Neuronal stem cell (in vitro differentiated cells): ENCODE measurements at regions not wholly inside any gene's neighbourhood (a gene's known extent, or its start where the extent isn't known, plus 50 kb on each side); places are given as distances from the start of the nearest gene placed in this dataset.
"Not testable (repeated sequence)": the region's sequence is repeated elsewhere in the genome, so short reads cannot be mapped to it uniquely, and the experiment has no call there.

ENCODE experiments used
- DNase-seq: peaks from one replicate; pipeline ENCODE4 v3.0.0-alpha.2; 2013; ENCODE audit warnings: low spot score
- H2AFZ ChIP-seq: one replicate; pipeline ENCODE4 v1.6.1; 2013; ENCODE audit warnings: mild to moderate bottlenecking, low read length, inconsistent platforms
- H2AK5ac ChIP-seq: 2 replicates; pipeline ENCODE4 v1.6.1; 2013; ENCODE audit warnings: low read depth, mild to moderate bottlenecking, inconsistent platforms, low read length, moderate library complexity, mixed read lengths
- H2BK120ac ChIP-seq: 2 replicates; pipeline ENCODE4 v1.6.1; 2013; ENCODE audit warnings: low read depth, mild to moderate bottlenecking, inconsistent platforms, low read length, moderate library complexity, mixed read lengths
- H2BK12ac ChIP-seq: one replicate; pipeline ENCODE4 v1.6.1; 2013; ENCODE audit warnings: low read length, inconsistent platforms
- H2BK15ac ChIP-seq: 2 replicates; pipeline ENCODE4 v1.6.1; 2013; ENCODE audit warnings: mild to moderate bottlenecking, low read length, inconsistent platforms, mixed read lengths
- H2BK5ac ChIP-seq: one replicate; pipeline ENCODE4 v1.6.1; 2013; ENCODE audit warnings: inconsistent platforms, mild to moderate bottlenecking, low read length, moderate library complexity
- H3K14ac ChIP-seq: one replicate; pipeline ENCODE4 v1.6.1; 2013; ENCODE audit warnings: low read length, inconsistent platforms
- H3K18ac ChIP-seq: 2 replicates; pipeline ENCODE4 v1.6.1; 2013; ENCODE audit warnings: low read length, inconsistent platforms
- H3K23ac ChIP-seq: 2 replicates; pipeline ENCODE4 v1.6.1; 2013; ENCODE audit warnings: low read depth, mild to moderate bottlenecking, mixed read lengths, low read length, inconsistent platforms; ENCODE audit not compliant: poor library complexity
- H3K27ac ChIP-seq: replicated peaks from 3 replicates; pipeline ENCODE4 v1.5.1; 2013; ENCODE audit warnings: low read length, inconsistent platforms
- H3K27me3 ChIP-seq, 3 experiments: 2 replicates each; pipeline ENCODE4 v1.6.1; 2013; ENCODE audit warnings: low read length in 3 of 3, mild to moderate bottlenecking in 2 of 3, inconsistent platforms in 1 of 3, low read depth in 1 of 3, mixed read lengths in 1 of 3, moderate library complexity in 1 of 3; ENCODE audit not compliant: control insufficient read depth in 3 of 3, insufficient read depth in 3 of 3
- H3K36me3 ChIP-seq, 2 donors: replicated peaks in 1 of 2; 2 replicates each; pipeline ENCODE4 v1.6.1; 2013; ENCODE audit warnings: low read length in 2 of 2; ENCODE audit not compliant: control insufficient read depth in 2 of 2, insufficient read depth in 2 of 2
- H3K4ac ChIP-seq: 2 replicates; pipeline ENCODE4 v1.6.1; 2013; ENCODE audit warnings: inconsistent platforms, mild to moderate bottlenecking, low read length, moderate library complexity
- H3K4me1 ChIP-seq, 2 donors: 1 replicate in 1 of 2; 2 replicates in 1 of 2; pipeline ENCODE4 v1.6.1; 2013; ENCODE audit warnings: low read length in 2 of 2, low read depth in 1 of 2; ENCODE audit not compliant: control insufficient read depth in 2 of 2, insufficient read depth in 1 of 2
- H3K4me2 ChIP-seq: one replicate; pipeline ENCODE4 v1.6.1; 2013; ENCODE audit warnings: mild to moderate bottlenecking, low read length, inconsistent platforms; ENCODE audit not compliant: insufficient read depth, poor library complexity, severe bottlenecking
- H3K4me3 ChIP-seq, 2 donors: 2 replicates each; pipeline ENCODE4 v1.5.1; 2013; ENCODE audit warnings: low read length in 2 of 2, mild to moderate bottlenecking in 2 of 2, inconsistent platforms in 1 of 2, moderate library complexity in 1 of 2
- H3K79me1 ChIP-seq: one replicate; pipeline ENCODE4 v1.6.1; 2013; ENCODE audit warnings: low read depth, mild to moderate bottlenecking, inconsistent platforms, low read length, moderate library complexity
- H3K9ac ChIP-seq: one replicate; pipeline ENCODE4 v1.6.1; 2013; ENCODE audit warnings: mild to moderate bottlenecking, low read depth, low read length, inconsistent platforms; ENCODE audit not compliant: poor library complexity
- H3K9me3 ChIP-seq, 2 donors: replicated peaks in 1 of 2; 2 replicates each; pipeline versions ENCODE3 to v1.6.1; 2013; ENCODE audit warnings: low read length in 2 of 2, mild to moderate bottlenecking in 2 of 2, inconsistent platforms in 1 of 2, low read depth in 1 of 2, mixed read lengths in 1 of 2, moderate library complexity in 1 of 2; ENCODE audit not compliant: control insufficient read depth in 2 of 2, insufficient read depth in 1 of 2
- H4K8ac ChIP-seq: one replicate; pipeline ENCODE4 v1.6.1; 2013; ENCODE audit warnings: low read depth, mild to moderate bottlenecking, inconsistent platforms, low read length, moderate library complexity
- H4K91ac ChIP-seq: one replicate; pipeline ENCODE4 v1.6.1; 2013; ENCODE audit warnings: low read length, low read depth, mild to moderate bottlenecking, inconsistent platforms; ENCODE audit not compliant: poor library complexity
- WGBS, 2 donors: extraction: QIAGEN DNeasy Blood & Tissue Kit; methylation state at CpG; one replicate each; pipeline ENCODE4 v1.1.7; 2013; ENCODE audit warnings: missing lambda C conversion rate in 2 of 2, mixed read lengths in 1 of 2; ENCODE audit not compliant: insufficient read length in 2 of 2, insufficient replicate concordance in 1 of 2; ENCODE audit errors: extremely low coverage in 2 of 2; 5-methylcytosine and 5-hydroxymethylcytosine counted together

DNA sequence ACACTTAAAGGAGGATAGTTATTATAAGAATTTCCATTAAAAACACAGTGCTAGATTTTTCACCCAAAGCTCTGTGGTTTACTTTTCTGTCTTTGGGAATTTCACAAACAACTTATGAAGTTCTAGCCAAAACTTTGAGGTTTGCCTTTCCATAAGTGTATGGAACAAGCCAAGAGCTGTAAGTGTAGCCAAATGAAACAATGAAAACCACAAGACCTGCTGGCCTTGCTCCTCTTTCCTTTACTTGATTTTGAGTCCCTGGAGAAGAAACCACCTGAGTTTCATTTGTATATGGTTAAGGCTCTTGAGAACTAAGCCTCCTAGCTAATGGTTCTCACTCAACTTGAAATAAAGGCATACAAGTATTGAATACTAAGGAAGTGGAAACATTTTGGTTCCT is 365.3 kb upstream of the EPHA3 start:
- no peaks in the 10 kb centered on the region for H3K27me3 ChIP-seq
- no peaks in the 10 kb centered on the region for H3K36me3 ChIP-seq
- no peak overlapping the region for H2AK5ac ChIP-seq
- H3K4me2 ChIP-seq = no peak overlapping the region
- no peak overlapping the region for H3K27ac ChIP-seq
- H2BK12ac ChIP-seq = no peak overlapping the region
- no peak overlapping the region for H4K91ac ChIP-seq
- H2BK15ac ChIP-seq = no peak overlapping the region
- no peak for DNase-seq
- H3K9me3 ChIP-seq = no peaks in the 10 kb centered on the region
- no peak overlapping the region for H3K23ac ChIP-seq
- no peak overlapping the region for H3K14ac ChIP-seq
- no peaks in the 10 kb centered on the region for H3K4me1 ChIP-seq
- no peak overlapping the region for H2AFZ ChIP-seq
- no peak overlapping the region for H2BK5ac ChIP-seq
- no peak overlapping the region for H3K4me3 ChIP-seq
- H2BK120ac ChIP-seq = no peak overlapping the region
- no peak overlapping the region for H3K4ac ChIP-seq
- H3K9ac ChIP-seq = no peak overlapping the region
- H3K79me1 ChIP-seq = no peaks in the 10 kb centered on the region
- H4K8ac ChIP-seq = no peak overlapping the region
- no peak overlapping the region for H3K18ac ChIP-seq

DNA sequence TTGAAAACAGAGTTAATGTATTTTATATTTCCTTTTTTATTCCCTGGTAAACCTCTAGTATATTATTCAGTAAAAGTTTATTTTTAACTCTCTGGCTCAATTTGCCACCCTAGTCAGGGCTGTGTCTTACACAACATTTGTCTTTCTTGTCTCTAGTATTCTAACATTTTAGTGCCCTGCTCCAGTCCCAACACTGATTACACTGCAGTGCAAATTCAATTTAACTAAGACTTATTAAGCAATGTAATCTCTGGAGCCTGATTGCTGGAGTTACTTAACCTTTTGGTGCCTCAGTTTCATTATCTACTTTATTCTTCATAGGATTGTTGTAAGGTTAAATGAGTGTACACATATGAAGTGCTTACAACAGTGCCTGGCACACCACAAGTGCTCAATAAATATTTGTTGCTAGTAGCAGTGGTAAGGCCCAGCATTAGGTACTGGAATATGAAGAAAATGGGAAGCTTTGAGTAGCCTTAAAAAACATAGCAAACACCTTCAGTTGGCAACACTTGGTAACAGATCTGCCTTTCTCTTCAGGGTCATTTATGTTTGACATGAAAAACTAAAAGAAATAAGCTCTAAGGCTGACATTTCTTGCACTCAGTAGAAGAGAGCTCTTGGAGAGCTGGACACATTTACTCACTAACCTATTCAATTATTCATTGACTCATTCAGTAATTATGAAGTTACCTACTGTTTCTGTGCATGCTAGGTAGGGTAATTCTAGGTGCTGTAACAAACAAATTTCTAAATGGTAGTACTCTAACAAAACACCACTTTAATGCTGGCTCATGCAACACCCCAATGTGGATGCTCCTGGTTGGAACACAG is 364.5 kb upstream of the EPHA3 start:
- Histone ChIP-seq H3K4ac (no peak overlapping the region), H3K14ac (no peak overlapping the region), H3K4me2 (no peak overlapping the region), H3K9me3 (no peaks in the 10 kb centered on the region), H2BK15ac (no peak overlapping the region), H2BK5ac (no peak overlapping the region), H3K23ac (no peak overlapping the region), H2BK120ac (no peak overlapping the region), H3K27ac (no peak overlapping the region), H2AFZ (no peak overlapping the region), H3K27me3 (no peaks in the 10 kb centered on the region), H4K8ac (no peak overlapping the region), H3K18ac (no peak overlapping the region), H2AK5ac (no peak overlapping the region), H3K4me3 (no peak overlapping the region), H3K9ac (no peak overlapping the region), H3K4me1 (no peaks in the 10 kb centered on the region), H4K91ac (no peak overlapping the region), H3K79me1 (no peaks in the 10 kb centered on the region), H3K36me3 (no peaks in the 10 kb centered on the region), H2BK12ac (no peak overlapping the region)
- no peak for DNase-seq

- H3K18ac ChIP-seq = no peak overlapping the region
- H3K4ac ChIP-seq = no peak overlapping the region
- WGBS, 2 donors = no CpG with 5 or more reads among the region's 1 CpG
- H3K9ac ChIP-seq = no peak overlapping the region
- H2AFZ ChIP-seq = no peak overlapping the region
- no peak overlapping the region for H4K8ac ChIP-seq
- no peak overlapping the region for H3K4me3 ChIP-seq
- H2BK15ac ChIP-seq = no peak overlapping the region
- DNase-seq = no peak
- H2AK5ac ChIP-seq = no peak overlapping the region
- H3K79me1 ChIP-seq = no peaks in the 10 kb centered on the region
- no peak overlapping the region for H2BK12ac ChIP-seq
- no peaks in the 10 kb centered on the region for H3K36me3 ChIP-seq
- H3K23ac ChIP-seq = no peak overlapping the region
- H3K27me3 ChIP-seq = no peaks in the 10 kb centered on the region
- H4K91ac ChIP-seq = no peak overlapping the region
- no peaks in the 10 kb centered on the region for H3K9me3 ChIP-seq
- no peak overlapping the region for H3K14ac ChIP-seq
- H2BK120ac ChIP-seq = no peak overlapping the region
- no peak overlapping the region for H2BK5ac ChIP-seq
- H3K27ac ChIP-seq = no peak overlapping the region
- no peaks in the 10 kb centered on the region for H3K4me1 ChIP-seq
- H3K4me2 ChIP-seq = no peak overlapping the region
These were observed 362.5 kb upstream of the EPHA3 start for GRCh38 chr3:88744896-88745295.

DNA sequence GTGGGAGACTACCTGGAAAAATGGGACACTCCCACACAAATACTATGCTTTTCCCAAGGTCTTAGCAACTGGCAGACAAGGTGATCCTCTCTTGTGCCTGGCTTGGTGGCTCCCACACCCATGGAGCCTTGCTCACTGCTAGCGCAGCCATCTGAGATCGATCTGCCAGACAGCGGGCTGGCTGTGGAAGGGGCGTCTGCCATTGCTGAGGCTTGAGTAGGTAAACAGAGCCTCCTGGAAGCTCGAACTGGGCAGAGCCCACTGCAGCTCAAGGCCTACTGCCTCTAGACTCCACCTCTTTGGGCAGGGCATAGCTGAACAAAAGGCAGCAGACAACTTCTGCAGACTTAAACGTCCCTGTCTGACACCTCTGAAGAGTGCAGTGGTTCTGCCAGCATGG is 360.3 kb upstream of the EPHA3 start:
- not testable (repeated sequence) for H4K91ac ChIP-seq, H2AK5ac ChIP-seq, H3K9me3 ChIP-seq, H3K4me3 ChIP-seq, H3K36me3 ChIP-seq, H3K27ac ChIP-seq, H3K4ac ChIP-seq, H3K23ac ChIP-seq, H3K27me3 ChIP-seq, H3K14ac ChIP-seq, H3K4me2 ChIP-seq, H2BK120ac ChIP-seq, H2BK5ac ChIP-seq, DNase-seq, H2BK15ac ChIP-seq, H3K9ac ChIP-seq, H3K79me1 ChIP-seq, H4K8ac ChIP-seq, H2AFZ ChIP-seq, H3K4me1 ChIP-seq, H2BK12ac ChIP-seq
- WGBS, 2 donors = no CpG with 5 or more reads among the region's 6 CpGs
- peak overlapping the region; percentile 2 for H3K18ac ChIP-seq
